ENCODE measurements at regions not wholly inside any gene's neighbourhood (a gene's known extent, or its start where the extent isn't known, plus 50 kb on each side); places are given as distances from the start of the nearest gene placed in this dataset.

- TF ChIP-seq CTCF (conservative IDR thresholded peaks at IDR 0.05; ENCODE audit: low read depth, low read length) (no peak), EZH2 (IDR thresholded peaks at IDR 0.05; ENCODE audit: borderline replicate concordance, low read depth, low read length, poor library complexity, severe bottlenecking) (no peak)
These were observed 324.0 kb downstream of the IPMK start for GRCh38 chr10:57943701-57944100.
